ENCODE measurements at regions not wholly inside any gene's neighbourhood (a gene's known extent, or its start where the extent isn't known, plus 50 kb on each side); places are given as distances from the start of the nearest gene placed in this dataset.
"Not testable (repeated sequence)": the region's sequence is repeated elsewhere in the genome, so short reads cannot be mapped to it uniquely, and the experiment has no call there.

DNA sequence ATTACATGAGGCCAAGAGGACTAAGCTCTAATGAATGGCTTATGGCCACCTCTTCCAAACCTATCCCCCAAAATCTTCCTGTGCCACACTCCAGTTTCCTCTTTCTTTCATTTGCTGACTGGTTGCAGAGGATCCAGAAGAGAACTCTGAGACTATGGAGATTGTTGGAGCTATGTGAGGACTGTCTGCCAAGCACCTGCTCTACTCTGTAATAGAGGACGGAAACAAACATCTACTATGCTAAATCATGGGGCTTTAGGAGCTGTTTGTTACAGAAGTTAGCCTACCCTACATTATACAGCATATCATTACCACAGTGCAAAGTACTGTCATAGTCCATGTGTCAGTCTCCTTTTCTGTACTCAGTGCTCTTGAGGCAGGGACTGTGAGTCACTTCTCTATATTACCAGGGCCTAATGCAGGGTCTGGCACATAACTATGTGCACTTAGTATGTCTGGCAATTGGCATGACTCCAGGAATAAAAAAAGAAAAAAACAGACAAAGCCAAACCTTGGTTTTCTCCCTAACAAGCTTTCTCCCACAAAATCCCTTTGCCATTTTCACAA is 95.1 kb downstream of the RPAP3 start:
- ATAC-seq (no peak), DNase-seq (ENCODE audit: low spot score in 2 of 2) (no peak)
- no peaks in the 10 kb centered on the region for H3K4me1 Mint-ChIP-seq
- H3K36me3 Mint-ChIP-seq: no peaks in the 10 kb centered on the region
- H3K4me3 Mint-ChIP-seq: no peak overlapping the region
- no peak overlapping the region for H3K27ac Mint-ChIP-seq
- peaks cover 16% of the 10 kb centered on the region for H3K9me3 Mint-ChIP-seq

DNA sequence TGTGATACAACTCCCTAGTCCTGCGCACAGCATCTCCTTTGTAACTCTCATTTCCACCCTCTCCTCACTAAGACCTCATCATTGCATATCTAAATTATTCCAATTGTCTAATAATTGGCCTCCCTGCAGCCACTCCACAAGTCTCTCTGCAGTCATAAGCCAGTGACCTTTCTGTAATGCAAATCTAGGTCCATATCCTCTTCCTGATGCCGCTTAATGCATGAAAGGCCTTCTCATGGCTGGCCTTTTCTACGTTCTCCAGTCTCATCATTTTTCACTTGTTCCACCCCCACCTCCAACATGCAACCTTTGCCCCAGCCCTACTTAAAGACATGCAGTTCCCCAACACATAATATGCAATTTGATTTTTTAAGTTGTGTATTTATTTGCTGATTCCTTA is 96.0 kb downstream of the RPAP3 start:
- H3K27ac Mint-ChIP-seq: no peak overlapping the region
- H3K4me3 Mint-ChIP-seq: no peak overlapping the region
- ATAC-seq (no peak), DNase-seq (ENCODE audit: low spot score in 2 of 2) (no peak)
- no peaks in the 10 kb centered on the region for H3K36me3 Mint-ChIP-seq
- no peaks in the 10 kb centered on the region for H3K4me1 Mint-ChIP-seq
- peaks cover 16% of the 10 kb centered on the region for H3K9me3 Mint-ChIP-seq

DNA sequence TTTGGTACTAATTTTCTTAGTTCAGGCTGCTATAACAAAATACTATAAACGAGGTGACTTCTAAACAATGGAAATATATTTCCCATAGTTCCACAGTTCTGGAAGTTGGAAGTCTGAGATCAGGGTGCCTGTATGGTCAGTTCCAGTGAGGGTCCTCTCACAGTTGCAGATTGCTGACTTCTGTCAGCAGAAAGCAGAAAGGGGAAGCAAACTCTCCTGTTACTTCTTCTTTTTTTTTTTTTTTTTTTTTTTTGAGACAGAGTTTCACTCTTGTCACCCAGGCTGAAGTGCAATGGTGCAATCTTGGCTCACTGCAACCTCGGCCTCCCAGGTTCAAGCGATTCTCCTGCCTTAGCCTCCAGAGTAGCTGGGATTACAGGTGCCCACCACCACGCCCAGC is 97.2 kb downstream of the RPAP3 start:
- H3K36me3 Mint-ChIP-seq; DNase-seq (ENCODE audit: low spot score in 2 of 2); H3K4me1 Mint-ChIP-seq; H3K4me3 Mint-ChIP-seq; ATAC-seq; H3K27ac Mint-ChIP-seq: not testable (repeated sequence)
- H3K9me3 Mint-ChIP-seq: peaks cover 16% of the 10 kb centered on the region

DNA sequence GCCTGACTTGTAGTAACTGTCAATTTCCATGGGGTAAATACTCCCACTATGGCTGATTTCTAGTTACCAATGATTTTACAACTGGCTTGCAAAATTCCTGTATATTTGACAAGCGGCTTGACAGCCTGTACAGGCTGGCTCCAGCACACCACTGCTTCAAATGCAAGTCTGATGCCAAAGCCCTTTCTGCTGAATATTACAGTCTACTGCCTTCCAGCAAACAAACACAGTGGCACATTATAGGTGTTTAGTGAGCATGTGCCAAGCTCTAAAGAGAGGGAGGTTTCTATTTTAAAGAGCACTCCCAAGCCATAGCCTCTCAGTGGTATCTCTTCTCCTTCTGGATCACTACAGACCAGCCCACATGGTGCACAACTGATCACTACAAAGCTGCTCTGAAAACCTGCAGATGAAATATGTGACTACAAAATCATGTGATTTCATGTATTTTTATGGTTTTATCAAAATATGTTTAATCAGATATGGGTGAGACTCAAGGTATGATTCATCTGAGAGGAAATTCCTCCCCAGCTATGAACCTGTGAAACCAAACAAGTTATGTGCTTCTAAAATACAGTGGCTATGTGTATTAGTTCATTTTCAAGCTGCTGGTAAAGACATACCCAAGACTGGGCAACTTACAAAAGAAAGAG is 101.5 kb downstream of the RPAP3 start:
- no peaks in the 10 kb centered on the region for H3K36me3 Mint-ChIP-seq
- H3K27ac Mint-ChIP-seq: no peak overlapping the region
- peaks cover 9% of the 10 kb centered on the region for H3K9me3 Mint-ChIP-seq
- DNase-seq (ENCODE audit: low spot score in 2 of 2) (no peak), ATAC-seq (no peak)
- H3K4me3 Mint-ChIP-seq: no peak overlapping the region
- H3K4me1 Mint-ChIP-seq: no peaks in the 10 kb centered on the region

DNA sequence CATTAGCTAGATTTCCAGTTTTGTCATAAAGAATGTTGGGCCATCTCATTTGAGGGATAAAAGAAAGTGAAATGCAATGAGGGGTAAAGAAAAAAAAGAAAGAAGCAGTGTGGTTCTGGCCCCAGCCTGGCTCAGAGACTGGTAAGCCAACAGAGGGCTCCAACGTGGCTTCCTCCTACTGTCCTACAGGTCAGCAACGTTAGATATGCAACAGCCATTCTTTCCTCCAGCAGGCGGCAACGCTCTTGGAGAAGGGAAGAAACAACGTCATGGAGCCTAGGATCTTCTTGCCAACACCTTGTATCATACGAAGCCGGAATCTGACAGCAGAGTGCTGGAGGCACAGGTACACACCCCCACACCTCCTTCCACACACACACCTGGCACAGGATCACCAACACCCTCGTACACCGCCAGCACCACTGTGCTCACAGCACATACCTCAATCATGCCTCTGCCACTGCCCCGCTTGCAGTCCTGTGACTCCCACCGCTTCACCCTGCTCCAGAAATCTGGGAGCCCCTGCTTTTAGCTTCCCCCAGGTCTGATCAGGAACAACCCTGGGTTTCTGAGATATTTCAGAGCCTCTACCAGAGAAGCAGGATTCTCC is 102.8 kb downstream of the RPAP3 start:
- H3K4me1 Mint-ChIP-seq: no peaks in the 10 kb centered on the region
- no peak overlapping the region for H3K4me3 Mint-ChIP-seq
- ATAC-seq (no peak), DNase-seq (ENCODE audit: low spot score in 2 of 2) (no peak)
- H3K9me3 Mint-ChIP-seq: peaks cover 9% of the 10 kb centered on the region
- H3K27ac Mint-ChIP-seq: no peak overlapping the region
- H3K36me3 Mint-ChIP-seq: no peaks in the 10 kb centered on the region

DNA sequence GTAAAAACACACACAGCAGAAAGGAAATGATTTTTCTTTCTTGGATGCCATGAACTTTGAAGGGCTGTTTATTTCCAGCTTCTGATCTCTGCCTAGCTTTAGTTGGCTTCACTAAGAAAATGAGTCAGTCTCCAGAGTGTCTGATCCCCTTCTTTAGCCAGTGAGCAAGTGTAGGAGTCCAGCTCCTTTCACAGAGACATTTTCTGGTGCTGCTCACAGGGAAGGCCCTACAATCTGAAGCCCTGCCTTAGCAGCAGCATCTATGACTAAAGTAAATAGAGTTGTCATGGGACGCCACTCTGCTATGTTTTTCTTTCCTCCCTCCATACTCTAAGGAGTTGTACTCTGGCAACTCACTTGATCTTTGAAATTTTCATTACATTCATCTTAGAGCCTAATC is 103.5 kb downstream of the RPAP3 start:
- H3K9me3 Mint-ChIP-seq: peaks cover 6% of the 10 kb centered on the region
- DNase-seq (ENCODE audit: low spot score in 2 of 2): no peak
- H3K4me1 Mint-ChIP-seq: no peaks in the 10 kb centered on the region
- H3K36me3 Mint-ChIP-seq: no peaks in the 10 kb centered on the region
- ATAC-seq: no peak
- no peak overlapping the region for H3K4me3 Mint-ChIP-seq
- no peak overlapping the region for H3K27ac Mint-ChIP-seq

DNA sequence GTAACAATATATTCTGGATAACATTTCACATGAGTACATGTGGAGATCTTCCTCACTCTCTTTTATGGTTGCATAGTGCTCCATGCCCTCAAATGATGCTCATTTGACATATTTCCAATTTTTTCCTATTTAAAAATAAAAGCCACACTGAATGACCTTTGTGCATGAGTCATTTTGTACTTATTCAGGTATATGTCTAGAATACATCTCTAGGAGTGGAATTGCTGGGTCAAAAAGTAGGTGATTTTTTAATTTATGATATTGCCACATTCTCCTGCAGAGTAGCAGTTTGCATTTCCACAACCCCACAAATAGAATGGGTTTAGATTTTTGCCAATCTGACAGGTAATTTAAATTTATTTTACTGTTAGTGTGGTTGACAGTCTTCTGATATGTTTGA is 104.8 kb downstream of the RPAP3 start:
- Mint-ChIP-seq H3K4me1 (no peaks in the 10 kb centered on the region), H3K4me3 (no peak overlapping the region), H3K27ac (no peak overlapping the region), H3K36me3 (no peaks in the 10 kb centered on the region), H3K9me3 (no peaks in the 10 kb centered on the region)
- DNase-seq (ENCODE audit: low spot score in 2 of 2) (no peak), ATAC-seq (no peak)

DNA sequence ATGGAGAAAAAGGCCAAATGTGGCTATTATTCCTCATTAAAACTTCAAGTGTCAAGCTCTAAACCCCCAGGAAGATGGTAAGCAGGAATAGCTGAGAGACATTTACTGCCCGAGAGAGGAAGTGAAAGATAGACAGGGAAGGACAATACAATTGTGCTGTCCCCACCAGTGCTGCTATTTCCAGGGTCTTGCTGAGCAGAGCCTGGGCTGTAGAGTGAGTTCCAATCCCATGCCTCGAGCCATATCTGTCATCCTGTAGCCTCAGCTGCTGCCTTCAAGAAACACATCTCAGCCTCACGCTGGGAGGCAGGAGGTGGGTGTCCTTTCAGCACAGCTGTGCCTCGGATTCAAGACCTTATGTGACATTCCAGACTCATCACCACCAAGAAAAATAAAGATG is 114.0 kb downstream of the RPAP3 start:
- Mint-ChIP-seq H3K36me3 (no peaks in the 10 kb centered on the region), H3K9me3 (no peaks in the 10 kb centered on the region), H3K4me3 (no peak overlapping the region), H3K27ac (no peak overlapping the region), H3K4me1 (no peaks in the 10 kb centered on the region)
- DNase-seq (ENCODE audit: low spot score in 2 of 2) (no peak), ATAC-seq (no peak)

DNA sequence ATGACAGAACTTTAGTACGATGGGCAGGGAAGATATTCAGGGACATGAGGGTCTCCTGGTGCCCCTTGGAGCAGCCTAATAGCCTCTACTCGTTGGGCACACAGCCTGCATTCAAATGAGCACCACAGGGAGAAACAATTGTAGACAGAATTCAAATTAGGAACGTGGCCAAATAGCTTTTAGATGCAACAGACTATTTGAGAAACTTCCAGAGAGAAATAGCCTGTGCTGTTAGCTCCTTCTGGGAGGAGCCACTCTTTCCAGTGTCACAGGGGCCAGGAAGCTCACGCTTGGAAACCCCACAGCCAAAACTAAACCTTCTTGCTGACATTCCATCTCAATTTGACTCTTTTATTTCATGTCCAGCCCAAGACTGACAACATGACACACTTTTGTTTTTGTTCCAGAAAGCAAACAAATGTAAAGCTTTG is 114.5 kb downstream of the RPAP3 start:
- Mint-ChIP-seq H3K27ac (no peak overlapping the region), H3K4me1 (no peaks in the 10 kb centered on the region), H3K9me3 (no peaks in the 10 kb centered on the region), H3K4me3 (no peak overlapping the region), H3K36me3 (no peaks in the 10 kb centered on the region)
- DNase-seq (ENCODE audit: low spot score in 2 of 2) (no peak), ATAC-seq (no peak)

DNA sequence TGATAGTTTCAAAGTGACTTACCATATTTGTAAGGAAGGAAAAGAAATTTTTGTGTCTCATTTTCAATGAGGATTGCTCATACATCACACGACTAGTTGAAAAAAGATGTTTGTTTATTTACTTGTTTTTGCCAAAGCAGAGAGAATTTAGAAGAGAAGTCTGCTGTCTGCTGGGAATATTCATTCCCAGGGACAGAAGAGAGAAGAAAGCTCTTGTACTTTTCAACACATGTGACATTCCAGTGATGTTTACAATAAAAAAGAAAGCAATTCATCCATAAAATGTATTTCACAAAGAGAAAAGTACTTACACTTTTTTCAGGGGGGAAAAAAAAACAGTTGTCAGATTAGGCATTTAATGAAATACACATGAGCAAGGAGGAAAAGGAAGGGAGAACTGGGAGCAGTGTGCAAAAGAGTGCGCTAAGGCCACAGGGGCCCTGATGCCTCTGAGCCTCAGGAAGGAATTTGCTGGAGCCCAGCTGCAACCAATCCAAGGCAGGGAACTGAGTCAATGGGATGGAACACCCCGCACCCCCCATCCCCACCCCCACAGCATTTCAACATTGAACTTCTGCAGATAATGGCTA is 115.0 kb downstream of the RPAP3 start:
- no peak for DNase-seq (ENCODE audit: low spot score in 2 of 2)
- Mint-ChIP-seq H3K4me1 (no peaks in the 10 kb centered on the region), H3K27ac (no peak overlapping the region), H3K4me3 (no peak overlapping the region), H3K36me3 (no peaks in the 10 kb centered on the region), H3K9me3 (no peaks in the 10 kb centered on the region)
- ATAC-seq: no peak

DNA sequence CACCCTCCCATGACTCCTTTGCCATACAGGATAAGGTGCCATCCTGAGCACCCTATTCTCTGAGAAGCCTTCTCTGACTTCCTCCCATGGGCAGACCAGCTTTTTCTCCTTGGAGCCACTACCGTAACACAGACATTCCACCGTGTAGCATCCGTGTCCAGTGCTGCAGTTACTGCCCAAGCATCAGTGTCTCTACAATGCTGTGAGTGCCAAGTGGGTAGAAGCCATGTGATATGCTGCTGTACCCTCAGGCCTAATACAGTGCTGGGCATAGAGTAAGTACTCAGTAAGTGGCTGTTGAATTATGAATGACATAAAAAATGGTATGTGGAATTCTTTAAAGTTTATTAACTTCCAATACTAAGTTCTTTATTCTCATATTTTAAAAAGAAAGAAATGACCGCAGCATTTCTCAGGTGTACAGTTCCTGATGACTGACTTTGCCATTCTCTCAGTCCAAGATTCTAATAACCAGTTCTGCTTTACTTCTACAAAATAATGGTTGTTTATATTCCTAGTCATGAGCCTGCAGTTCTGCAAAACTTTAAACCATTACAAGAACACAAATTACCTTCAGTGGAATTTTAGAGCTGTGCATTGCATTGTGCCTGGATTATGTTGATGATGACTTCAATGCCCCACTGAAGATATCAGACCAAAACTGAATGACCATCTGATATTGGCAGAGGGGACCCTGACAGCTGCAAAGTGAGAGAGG is 118.7 kb downstream of the RPAP3 start:
- H3K4me3 Mint-ChIP-seq: no peak overlapping the region

DNA sequence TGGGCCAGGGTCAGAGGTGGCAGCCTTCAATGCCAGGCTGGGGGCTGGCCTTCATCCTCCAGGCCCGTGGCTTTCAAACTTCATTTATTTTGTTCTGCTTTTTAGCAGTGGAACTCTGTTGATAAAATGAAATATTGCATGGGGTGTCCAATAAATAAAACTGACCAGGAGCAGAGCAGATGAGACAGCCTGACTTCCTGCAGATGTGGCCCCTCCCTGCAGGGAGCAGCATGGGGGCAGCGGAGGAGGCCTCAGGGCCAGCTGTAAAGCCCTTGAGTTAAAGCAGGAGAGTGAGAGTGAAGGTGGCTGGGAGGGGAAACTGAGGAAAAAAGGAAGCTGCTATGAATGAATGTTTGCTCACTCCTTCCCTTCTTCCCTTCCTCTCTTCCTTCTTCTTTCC is 120.3 kb downstream of the RPAP3 start:
- Mint-ChIP-seq H3K4me3 (no peak overlapping the region), H3K36me3 (no peaks in the 10 kb centered on the region), H3K9me3 (no peaks in the 10 kb centered on the region), H3K27ac (no peak overlapping the region), H3K4me1 (no peaks in the 10 kb centered on the region)
- DNase-seq (ENCODE audit: low spot score in 2 of 2) (no peak), ATAC-seq (no peak)

More for the DNA sequence above, 118.7 kb downstream of the RPAP3 start:
- ATAC-seq (no peak), DNase-seq (ENCODE audit: low spot score in 2 of 2) (no peak)
- H3K9me3 Mint-ChIP-seq: no peaks in the 10 kb centered on the region
- no peaks in the 10 kb centered on the region for H3K4me1 Mint-ChIP-seq
- H3K36me3 Mint-ChIP-seq: no peaks in the 10 kb centered on the region
- H3K27ac Mint-ChIP-seq: no peak overlapping the region

DNA sequence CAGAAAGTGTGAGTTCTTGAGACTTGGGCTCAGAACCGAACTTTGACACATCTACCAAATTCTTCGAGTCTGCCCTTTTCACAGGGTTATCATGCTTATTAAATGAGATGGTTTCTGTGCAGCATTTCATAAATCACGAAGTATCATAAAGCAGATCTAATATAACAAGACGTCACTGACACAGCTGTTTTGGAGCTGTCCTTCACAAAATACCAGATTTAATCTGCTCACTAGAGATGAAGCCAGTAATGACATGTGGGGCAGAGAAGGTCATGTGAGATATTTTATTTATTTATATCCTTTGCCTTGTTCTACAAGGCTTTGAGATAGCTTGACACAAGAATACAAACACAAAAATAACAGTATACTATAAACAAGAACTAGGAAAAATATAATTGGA is 127.0 kb downstream of the RPAP3 start:
- Mint-ChIP-seq H3K36me3 (no peaks in the 10 kb centered on the region), H3K4me1 (no peaks in the 10 kb centered on the region), H3K4me3 (no peak overlapping the region), H3K9me3 (no peaks in the 10 kb centered on the region), H3K27ac (peak overlapping the region; percentile 52)
- DNase-seq (ENCODE audit: low spot score in 2 of 2) (no peak), ATAC-seq (no peak)

DNA sequence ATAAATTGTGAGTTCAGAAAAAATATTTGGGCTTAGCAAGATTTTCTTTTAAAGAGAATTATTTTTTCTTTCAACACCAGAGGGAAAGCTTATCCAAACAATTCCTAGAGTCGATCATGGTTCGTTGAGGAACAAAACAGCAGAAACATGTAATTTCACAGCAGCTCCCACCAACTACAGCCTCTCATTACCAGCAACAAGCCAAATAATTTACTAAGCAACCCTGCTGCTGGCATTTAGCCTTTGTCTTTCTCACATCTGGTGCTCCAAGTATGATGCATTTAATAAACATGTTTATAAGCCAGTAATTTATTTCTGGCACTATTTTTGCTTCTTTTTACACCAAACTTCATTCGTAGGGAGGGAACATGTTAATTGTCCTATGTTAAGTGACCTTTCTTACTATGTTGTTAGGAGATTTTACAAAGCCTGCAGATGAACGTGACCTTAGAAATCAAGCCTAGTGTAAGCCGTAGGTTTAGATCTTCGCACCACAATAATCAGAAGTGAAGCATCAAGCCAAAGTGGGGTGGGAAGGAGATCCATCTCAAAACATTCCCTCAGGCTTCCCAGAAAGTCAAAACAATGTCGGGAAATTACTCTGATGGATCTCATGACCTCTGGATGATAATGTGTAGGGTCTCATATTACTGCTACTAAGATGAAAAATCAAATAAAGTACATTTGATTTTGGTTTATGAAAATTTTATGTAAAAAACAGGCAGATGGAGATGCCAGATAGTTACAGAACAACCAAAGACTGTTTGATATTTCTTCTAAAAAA is 128.4 kb downstream of the RPAP3 start:
- H3K36me3 Mint-ChIP-seq: no peaks in the 10 kb centered on the region
- ATAC-seq (no peak), DNase-seq (ENCODE audit: low spot score in 2 of 2) (no peak)
- no peak overlapping the region for H3K27ac Mint-ChIP-seq
- H3K9me3 Mint-ChIP-seq: no peaks in the 10 kb centered on the region
- H3K4me1 Mint-ChIP-seq: no peaks in the 10 kb centered on the region
- H3K4me3 Mint-ChIP-seq: no peak overlapping the region
